GM12891 (cell line): ENCODE measurements at regions not wholly inside any gene's neighbourhood (a gene's known extent, or its start where the extent isn't known, plus 50 kb on each side); places are given as distances from the start of the nearest gene placed in this dataset.

Experiments used
- POLR2A ChIP-seq: IDR thresholded peaks from 2 replicates; pipeline ENCODE4 v1.6.1; 2011; ENCODE audit warnings: low read depth, low read length, control low read depth
- POLR2AphosphoS5 ChIP-seq: IDR thresholded peaks from 2 replicates; pipeline ENCODE4 v1.6.1; 2011; ENCODE audit warnings: low read depth, low read length, control low read depth
- POU2F2 ChIP-seq: IDR thresholded peaks from 2 replicates; pipeline ENCODE4 v1.6.1; 2011; ENCODE audit warnings: low read depth, mild to moderate bottlenecking, control low read depth, low read length, moderate library complexity
- TAF1 ChIP-seq: IDR thresholded peaks from 2 replicates; pipeline ENCODE4 v1.6.1; 2011; ENCODE audit warnings: low read depth, low read length, control low read depth

DNA sequence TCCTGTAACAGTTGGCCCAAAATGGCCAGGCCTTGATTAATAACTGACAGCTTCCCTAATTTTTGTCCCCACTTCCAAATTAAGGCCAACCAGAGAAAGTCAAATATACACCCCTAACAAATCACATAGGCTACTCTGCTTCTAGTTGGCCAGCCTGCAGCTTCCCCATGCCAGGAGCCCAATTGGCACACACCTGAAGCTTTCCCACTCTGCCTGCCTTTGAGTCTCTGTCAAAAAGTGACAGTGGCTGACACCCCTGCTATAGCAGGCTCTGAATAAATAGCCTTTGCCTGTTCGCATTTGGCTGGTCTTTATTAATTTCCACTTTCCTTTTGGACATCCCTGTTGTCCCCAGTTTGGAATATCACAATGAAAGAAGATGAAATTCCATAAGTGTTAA lies 256.6 kb upstream of the NCKAP5 start:
- TF ChIP-seq POLR2AphosphoS5: no peak
- TF ChIP-seq POLR2A: no peak
- no peak for TF ChIP-seq POU2F2
- no peak for TF ChIP-seq TAF1
